ENCODE measurements at regions not wholly inside any gene's neighbourhood (a gene's known extent, or its start where the extent isn't known, plus 50 kb on each side); places are given as distances from the start of the nearest gene placed in this dataset.

DNA sequence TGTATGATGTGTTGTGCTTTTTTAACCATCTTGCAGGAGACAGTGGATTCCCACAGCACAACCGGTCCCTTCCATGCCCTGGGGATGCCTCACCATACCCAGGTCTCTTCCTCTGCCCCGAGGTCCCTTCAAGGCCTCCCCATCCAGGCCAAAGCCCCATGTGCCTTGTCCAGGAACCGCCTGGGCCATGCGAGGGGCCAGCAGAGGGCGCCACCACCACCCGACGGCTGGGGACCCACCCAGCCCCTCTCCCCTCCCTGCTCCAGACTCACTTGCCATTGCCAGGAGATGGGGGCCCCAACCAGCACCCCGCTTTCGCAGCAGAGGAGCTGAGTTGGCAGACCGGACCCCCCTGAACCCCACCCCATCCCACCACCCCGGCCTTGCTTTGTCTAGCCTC, 485.5 kb downstream of the TRAM1L1 start:
- H3K27ac Mint-ChIP-seq = no peak overlapping the region
- no peaks in the 10 kb centered on the region for H3K27me3 Mint-ChIP-seq (ENCODE audit: low read depth)
- H3K9me3 Mint-ChIP-seq = peaks cover 3% of the 10 kb centered on the region
- no peaks in the 10 kb centered on the region for H3K36me3 Mint-ChIP-seq (ENCODE audit: low read depth)
- no peak overlapping the region for H3K4me3 Mint-ChIP-seq
- no peaks in the 10 kb centered on the region for H3K4me1 Mint-ChIP-seq
- TF ChIP-seq, protein P1, sequence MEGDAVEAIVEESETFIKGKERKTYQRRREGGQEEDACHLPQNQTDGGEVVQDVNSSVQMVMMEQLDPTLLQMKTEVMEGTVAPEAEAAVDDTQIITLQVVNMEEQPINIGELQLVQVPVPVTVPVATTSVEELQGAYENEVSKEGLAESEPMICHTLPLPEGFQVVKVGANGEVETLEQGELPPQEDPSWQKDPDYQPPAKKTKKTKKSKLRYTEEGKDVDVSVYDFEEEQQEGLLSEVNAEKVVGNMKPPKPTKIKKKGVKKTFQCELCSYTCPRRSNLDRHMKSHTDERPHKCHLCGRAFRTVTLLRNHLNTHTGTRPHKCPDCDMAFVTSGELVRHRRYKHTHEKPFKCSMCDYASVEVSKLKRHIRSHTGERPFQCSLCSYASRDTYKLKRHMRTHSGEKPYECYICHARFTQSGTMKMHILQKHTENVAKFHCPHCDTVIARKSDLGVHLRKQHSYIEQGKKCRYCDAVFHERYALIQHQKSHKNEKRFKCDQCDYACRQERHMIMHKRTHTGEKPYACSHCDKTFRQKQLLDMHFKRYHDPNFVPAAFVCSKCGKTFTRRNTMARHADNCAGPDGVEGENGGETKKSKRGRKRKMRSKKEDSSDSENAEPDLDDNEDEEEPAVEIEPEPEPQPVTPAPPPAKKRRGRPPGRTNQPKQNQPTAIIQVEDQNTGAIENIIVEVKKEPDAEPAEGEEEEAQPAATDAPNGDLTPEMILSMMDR (IDR thresholded peaks at IDR 0.05; ENCODE audit: unreplicated experiment in 3 of 3) = no peak

DNA sequence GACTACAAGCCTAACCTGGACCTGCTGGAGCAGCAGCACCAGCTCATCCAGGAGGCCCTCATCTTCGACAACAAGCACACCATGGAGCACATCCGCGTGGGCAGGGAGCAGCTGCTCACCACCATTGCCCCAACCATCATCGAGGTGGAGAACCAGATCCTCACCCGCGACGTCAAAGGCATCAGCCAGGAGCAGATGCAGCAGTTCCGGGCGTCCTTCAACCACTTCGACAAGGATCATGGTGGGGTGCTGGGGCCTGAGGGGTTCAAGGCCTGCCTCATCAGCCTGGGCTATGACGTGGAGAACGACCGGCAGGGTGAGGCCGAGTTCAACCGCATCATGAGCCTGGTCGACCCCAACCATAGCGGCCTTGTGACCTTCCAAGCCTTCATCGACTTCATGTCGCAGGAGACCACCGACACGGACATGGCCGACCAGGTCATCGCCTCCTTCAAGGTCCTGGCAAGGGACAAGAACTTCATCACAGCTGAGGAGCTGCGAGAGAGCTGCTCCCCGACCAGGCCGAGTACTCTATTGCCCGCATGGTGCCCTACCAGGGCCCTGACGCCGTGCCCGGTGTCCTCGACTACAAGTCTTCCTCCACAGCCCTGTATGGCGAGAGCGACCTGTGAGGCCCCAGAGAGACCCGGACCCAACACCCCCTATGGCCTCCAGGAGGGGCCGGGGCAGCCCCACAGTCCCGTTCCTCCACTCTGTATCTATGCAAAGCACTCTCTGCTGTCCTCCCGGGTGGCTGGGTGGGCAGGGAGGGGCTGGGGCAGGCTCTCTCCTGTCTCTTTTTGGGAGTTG, 486.2 kb downstream of the TRAM1L1 start:
- no peaks in the 10 kb centered on the region for H3K36me3 Mint-ChIP-seq (ENCODE audit: low read depth)
- no peak overlapping the region for H3K4me3 Mint-ChIP-seq
- no peak overlapping the region for H3K27ac Mint-ChIP-seq
- TF ChIP-seq, protein P1 (IDR thresholded peaks at IDR 0.05; ENCODE audit: unreplicated experiment in 3 of 3) = no peak
- H3K9me3 Mint-ChIP-seq = peaks cover 3% of the 10 kb centered on the region
- no peaks in the 10 kb centered on the region for H3K27me3 Mint-ChIP-seq (ENCODE audit: low read depth)
- no peaks in the 10 kb centered on the region for H3K4me1 Mint-ChIP-seq

DNA sequence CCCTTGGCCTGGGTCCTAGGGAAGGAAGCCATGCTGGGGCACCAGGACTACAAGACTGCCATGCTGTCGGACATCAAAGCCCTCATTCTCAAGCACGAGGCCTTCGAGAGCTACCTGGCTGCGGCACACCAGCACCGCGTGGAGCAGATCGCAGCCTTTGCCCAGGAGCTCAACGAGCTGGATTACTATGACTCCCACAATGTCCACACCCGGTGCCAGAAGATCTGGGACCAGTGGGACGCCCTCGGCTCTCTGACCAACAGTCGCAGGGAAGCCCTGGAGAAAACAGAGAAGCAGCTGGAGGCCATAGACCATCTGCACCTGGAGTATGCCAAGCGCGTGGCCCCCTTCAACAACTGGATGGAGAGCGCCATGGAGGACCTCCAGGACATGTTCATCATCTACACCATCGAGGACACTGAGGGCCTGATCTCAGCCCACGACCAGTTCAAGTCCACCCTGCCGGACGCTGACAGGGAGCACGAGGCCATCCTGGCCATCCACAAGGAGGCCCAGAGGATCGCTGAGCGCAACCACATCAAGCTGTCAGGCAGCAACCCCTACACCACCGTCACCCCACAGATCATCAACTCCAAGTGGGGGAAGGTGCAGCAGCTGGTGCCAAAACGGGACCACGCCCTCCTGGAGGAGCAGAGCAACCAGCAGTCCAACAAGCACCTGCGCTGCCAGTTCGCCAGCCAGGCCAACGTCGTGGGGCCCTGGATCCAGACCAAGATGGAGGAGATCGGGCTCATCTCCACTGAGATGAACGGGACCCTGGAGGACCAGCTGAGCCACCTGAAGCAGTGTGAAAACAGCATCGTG, 487.0 kb downstream of the TRAM1L1 start:
- Mint-ChIP-seq H3K36me3 (ENCODE audit: low read depth) (no peaks in the 10 kb centered on the region), H3K4me1 (no peaks in the 10 kb centered on the region), H3K4me3 (no peak overlapping the region), H3K9me3 (peaks cover 3% of the 10 kb centered on the region), H3K27me3 (ENCODE audit: low read depth) (no peaks in the 10 kb centered on the region), H3K27ac (no peak overlapping the region)
- TF ChIP-seq, protein P1 (IDR thresholded peaks at IDR 0.05; ENCODE audit: unreplicated experiment in 3 of 3) = no peak

DNA sequence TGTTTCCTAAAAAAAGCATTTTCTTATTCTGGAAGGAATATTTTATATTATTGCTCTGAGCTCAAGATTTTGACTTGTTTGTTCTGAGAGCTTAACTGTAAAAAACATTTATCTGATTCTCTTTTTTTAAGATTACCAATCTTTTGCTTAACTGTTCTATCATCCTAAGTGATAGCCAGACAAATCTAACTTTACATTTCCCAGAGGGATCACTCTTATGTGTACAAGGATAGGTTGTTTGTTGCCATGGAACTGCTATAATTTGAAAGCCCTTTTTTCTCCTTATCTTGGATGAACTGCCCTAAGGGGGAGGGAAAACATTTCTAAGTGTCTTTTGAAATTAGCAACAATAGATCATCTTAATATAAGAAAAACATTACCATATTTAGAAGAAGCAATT, 494.7 kb downstream of the TRAM1L1 start:
- peaks cover 15% of the 10 kb centered on the region for H3K4me1 Mint-ChIP-seq
- H3K36me3 Mint-ChIP-seq (ENCODE audit: low read depth) = no peaks in the 10 kb centered on the region
- no peaks in the 10 kb centered on the region for H3K27me3 Mint-ChIP-seq (ENCODE audit: low read depth)
- H3K27ac Mint-ChIP-seq = peak overlapping the region; percentile 78 to 96 (median 94)
- no peak overlapping the region for H3K4me3 Mint-ChIP-seq
- TF ChIP-seq, protein P1 (IDR thresholded peaks at IDR 0.05; ENCODE audit: unreplicated experiment in 3 of 3) = no peak
- no peaks in the 10 kb centered on the region for H3K9me3 Mint-ChIP-seq

DNA sequence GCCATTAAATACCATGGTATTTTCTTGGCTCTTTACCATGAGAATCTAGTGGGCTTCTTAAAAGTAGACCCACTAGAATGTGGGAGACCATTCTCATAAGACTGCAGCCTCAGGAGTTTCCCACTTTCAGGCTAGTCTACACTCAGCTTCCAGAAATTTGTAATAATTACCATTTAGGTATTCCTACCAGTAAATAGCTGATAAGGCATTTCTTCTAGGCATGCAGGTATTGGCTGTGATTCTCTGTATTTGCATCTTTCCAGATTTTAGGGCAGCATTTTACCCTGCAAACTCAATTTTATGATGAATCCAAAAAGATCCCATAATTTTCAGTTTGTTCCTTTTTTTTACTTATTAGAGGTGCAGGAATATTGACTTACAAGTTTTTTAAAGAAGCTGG, 496.6 kb downstream of the TRAM1L1 start:
- TF ChIP-seq, protein P1 (IDR thresholded peaks at IDR 0.05; ENCODE audit: unreplicated experiment in 3 of 3) = no peak
- no peaks in the 10 kb centered on the region for H3K9me3 Mint-ChIP-seq
- no peak overlapping the region for H3K27ac Mint-ChIP-seq

More for the DNA sequence above, 496.6 kb downstream of the TRAM1L1 start:
- Mint-ChIP-seq H3K27me3 (ENCODE audit: low read depth) (no peaks in the 10 kb centered on the region), H3K4me3 (no peak overlapping the region), H3K36me3 (ENCODE audit: low read depth) (no peaks in the 10 kb centered on the region), H3K4me1 (peaks cover 15% of the 10 kb centered on the region)

All from nephron (organoid).